ENCODE measurements at regions not wholly inside any gene's neighbourhood (a gene's known extent, or its start where the extent isn't known, plus 50 kb on each side); places are given as distances from the start of the nearest gene placed in this dataset.
A peak's percentile ranks its signal among the peaks of the same experiment; 100 is the strongest.

- H3K4me2 ChIP-seq: no peak overlapping the region
- no peak overlapping the region for H3K27ac Mint-ChIP-seq
- no peaks in the 10 kb centered on the region for H3K27me3 ChIP-seq
- no peak overlapping the region for H2AFZ ChIP-seq (replicated peaks)
- H3K79me2 ChIP-seq (ENCODE audit: low read depth): no peaks in the 10 kb centered on the region
- H3K4me3 Mint-ChIP-seq: no peak overlapping the region
- peaks cover 18% of the 10 kb centered on the region for H3K4me1 Mint-ChIP-seq
- H3K36me3 Mint-ChIP-seq: no peaks in the 10 kb centered on the region
- H4K20me1 ChIP-seq (ENCODE audit: low read depth): no peaks in the 10 kb centered on the region
- DNase-seq (ENCODE audit: low spot score): no peak
- H3K4me3 ChIP-seq: no peak overlapping the region
- no peaks in the 10 kb centered on the region for H3K36me3 ChIP-seq
- H3K9ac ChIP-seq: no peak overlapping the region
- peaks cover 5% of the 10 kb centered on the region for H3K9me3 ChIP-seq (ENCODE audit: low read depth)
- TF ChIP-seq EZH2 (IDR thresholded peaks at IDR 0.05) (no peak), CTCF (IDR thresholded peaks at IDR 0.05) (no peak), EZH2phosphoT487 (IDR thresholded peaks at IDR 0.05) (no peak)
- H3K27ac ChIP-seq: no peak overlapping the region
- peaks cover 3% of the 10 kb centered on the region for H3K9me3 Mint-ChIP-seq
- H3K4me1 ChIP-seq: peaks cover 14% of the 10 kb centered on the region
- H3F3A ChIP-seq (ENCODE audit: low read depth): peaks cover 9% of the 10 kb centered on the region
- peaks cover 3% of the 10 kb centered on the region for H3K27me3 Mint-ChIP-seq (ENCODE audit: insufficient read depth, low read depth)
These were observed 81.0 kb upstream of the MAST4 start for GRCh38 chr5:66515209-66515608.

- H3F3A ChIP-seq (ENCODE audit: low read depth): peaks cover 11% of the 10 kb centered on the region
- no peaks in the 10 kb centered on the region for H3K36me3 ChIP-seq
- no peaks in the 10 kb centered on the region for H3K79me2 ChIP-seq (ENCODE audit: low read depth)
- H3K27me3 ChIP-seq: no peaks in the 10 kb centered on the region
- no peaks in the 10 kb centered on the region for H3K36me3 Mint-ChIP-seq
- H3K4me2 ChIP-seq: peak overlapping the region; percentile 40
- no peak for DNase-seq (ENCODE audit: low spot score)
- H3K4me1 ChIP-seq: peaks cover 14% of the 10 kb centered on the region
- no peak for TF ChIP-seq CTCF (IDR thresholded peaks at IDR 0.05)
- peaks cover 18% of the 10 kb centered on the region for H3K4me1 Mint-ChIP-seq
- no peak overlapping the region for H3K9ac ChIP-seq
- H3K27me3 Mint-ChIP-seq (ENCODE audit: insufficient read depth, low read depth): peaks cover 5% of the 10 kb centered on the region
- H3K4me3 ChIP-seq: no peak overlapping the region
- no peak overlapping the region for H2AFZ ChIP-seq (replicated peaks)
- no peak overlapping the region for H3K27ac ChIP-seq
- peaks cover 13% of the 10 kb centered on the region for H3K9me3 Mint-ChIP-seq
- H4K20me1 ChIP-seq (ENCODE audit: low read depth): no peaks in the 10 kb centered on the region
- no peak overlapping the region for H3K27ac Mint-ChIP-seq
- no peak overlapping the region for H3K4me3 Mint-ChIP-seq
- H3K9me3 ChIP-seq (ENCODE audit: low read depth): peaks cover 18% of the 10 kb centered on the region
These were observed 79.6 kb upstream of the MAST4 start for GRCh38 chr5:66516550-66516949.

GRCh38 chr5:66517351-66517750 is 78.8 kb upstream of the MAST4 start:
- H3K9me3 ChIP-seq (ENCODE audit: low read depth): peaks cover 22% of the 10 kb centered on the region
- no peak overlapping the region for H2AFZ ChIP-seq (replicated peaks)
- peaks cover 14% of the 10 kb centered on the region for H3K4me1 ChIP-seq
- peaks cover 13% of the 10 kb centered on the region for H3K9me3 Mint-ChIP-seq
- no peaks in the 10 kb centered on the region for H3K36me3 ChIP-seq
- no peaks in the 10 kb centered on the region for H3K36me3 Mint-ChIP-seq
- peaks cover 18% of the 10 kb centered on the region for H3K4me1 Mint-ChIP-seq
- no peak overlapping the region for H3K27ac ChIP-seq
- no peak overlapping the region for H3K4me3 ChIP-seq
- no peak overlapping the region for H3K4me3 Mint-ChIP-seq
- DNase-seq (ENCODE audit: low spot score): no peak
- no peaks in the 10 kb centered on the region for H3K27me3 ChIP-seq
- TF ChIP-seq CTCF (IDR thresholded peaks at IDR 0.05) (no peak), EZH2phosphoT487 (IDR thresholded peaks at IDR 0.05) (no peak), EZH2 (IDR thresholded peaks at IDR 0.05) (no peak)
- H3K27ac Mint-ChIP-seq: no peak overlapping the region
- H3K9ac ChIP-seq: no peak overlapping the region
- no peaks in the 10 kb centered on the region for H4K20me1 ChIP-seq (ENCODE audit: low read depth)
- peaks cover 16% of the 10 kb centered on the region for H3F3A ChIP-seq (ENCODE audit: low read depth)
- peak overlapping the region; percentile 40 for H3K4me2 ChIP-seq
- no peaks in the 10 kb centered on the region for H3K79me2 ChIP-seq (ENCODE audit: low read depth)
- peaks cover 7% of the 10 kb centered on the region for H3K27me3 Mint-ChIP-seq (ENCODE audit: insufficient read depth, low read depth)

- H3K9me3 ChIP-seq (ENCODE audit: low read depth): peaks cover 22% of the 10 kb centered on the region
- H3K36me3 ChIP-seq: no peaks in the 10 kb centered on the region
- H3K4me1 Mint-ChIP-seq: peaks cover 18% of the 10 kb centered on the region
- no peak overlapping the region for H3K4me3 Mint-ChIP-seq
- no peaks in the 10 kb centered on the region for H3K36me3 Mint-ChIP-seq
- H4K20me1 ChIP-seq (ENCODE audit: low read depth): no peaks in the 10 kb centered on the region
- no peak overlapping the region for H3K4me3 ChIP-seq
- H3K9ac ChIP-seq: no peak overlapping the region
- H3K4me1 ChIP-seq: peaks cover 14% of the 10 kb centered on the region
- H3K27ac Mint-ChIP-seq: peak overlapping the region; percentile 46
- no peak overlapping the region for H3K27ac ChIP-seq
- no peak overlapping the region for H2AFZ ChIP-seq (replicated peaks)
- H3K9me3 Mint-ChIP-seq: peaks cover 13% of the 10 kb centered on the region
- peaks cover 22% of the 10 kb centered on the region for H3F3A ChIP-seq (ENCODE audit: low read depth)
- H3K27me3 Mint-ChIP-seq (ENCODE audit: insufficient read depth, low read depth): peaks cover 7% of the 10 kb centered on the region
- no peaks in the 10 kb centered on the region for H3K79me2 ChIP-seq (ENCODE audit: low read depth)
- no peak for TF ChIP-seq EZH2 (IDR thresholded peaks at IDR 0.05)
- TF ChIP-seq CTCF (IDR thresholded peaks at IDR 0.05): no peak
- TF ChIP-seq EZH2phosphoT487 (IDR thresholded peaks at IDR 0.05): no peak
- H3K4me2 ChIP-seq: no peak overlapping the region
- H3K27me3 ChIP-seq: no peaks in the 10 kb centered on the region
- DNase-seq (ENCODE audit: low spot score): no peak
These were observed 78.1 kb upstream of the MAST4 start for GRCh38 chr5:66518052-66518451.

Measured in neural progenitor cell (in vitro differentiated cells).